Stimulated activated CD4-positive, alpha-beta T cell treated with anti-CD3 and anti-CD28 coated beads, Interleukin-1b, Interleukin-23, amount 100 ng/mL, for 1 hour (primary cell): ENCODE measurements at regions not wholly inside any gene's neighbourhood (a gene's known extent, or its start where the extent isn't known, plus 50 kb on each side); places are given as distances from the start of the nearest gene placed in this dataset.
"Not testable (repeated sequence)": the region's sequence is repeated elsewhere in the genome, so short reads cannot be mapped to it uniquely, and the experiment has no call there.

Experiments
- DNase-seq, 2 donors: peaks; one replicate each; pipeline ENCODE4 v3.0.0-alpha.2; 2020; ENCODE audit warnings: low read depth in 2 of 2

GRCh38 chr9:124177522-124177921 is 80.2 kb upstream of the NEK6 start:
- DNase-seq: not testable (repeated sequence)

- DNase-seq: no peak
These were observed 78.3 kb upstream of the NEK6 start for GRCh38 chr9:124179196-124180071.

GRCh38 chr9:124180557-124180956 is 77.2 kb upstream of the NEK6 start:
- DNase-seq: no peak

GRCh38 chr9:124182741-124183140 is 75.0 kb upstream of the NEK6 start:
- DNase-seq: no peak

- no peak for DNase-seq
These were observed 74.0 kb upstream of the NEK6 start for GRCh38 chr9:124183772-124184171.

- DNase-seq: no peak
These were observed 72.3 kb upstream of the NEK6 start for GRCh38 chr9:124185413-124185812.

- DNase-seq: no peak
These were observed 70.4 kb upstream of the NEK6 start for GRCh38 chr9:124187311-124187710.

- DNase-seq: no peak
These were observed 69.2 kb upstream of the NEK6 start for GRCh38 chr9:124188331-124189110.

- no peak for DNase-seq
These were observed 67.0 kb upstream of the NEK6 start for GRCh38 chr9:124190761-124191160.

GRCh38 chr9:124191691-124192395 is 65.9 kb upstream of the NEK6 start:
- DNase-seq: no peak

GRCh38 chr9:124196814-124197176 is 61.0 kb upstream of the NEK6 start:
- DNase-seq: no peak

- no peak for DNase-seq
These were observed 60.3 kb upstream of the NEK6 start for GRCh38 chr9:124197177-124198095.

GRCh38 chr9:124198331-124198730 is 59.4 kb upstream of the NEK6 start:
- no peak for DNase-seq

- DNase-seq: no peak
These were observed 58.8 kb upstream of the NEK6 start for GRCh38 chr9:124198948-124199347.

- DNase-seq: no peak
These were observed 58.3 kb upstream of the NEK6 start for GRCh38 chr9:124199474-124199873.

- DNase-seq: peak in 1 of 2 donors; percentile 59
These were observed 55.2 kb upstream of the NEK6 start for GRCh38 chr9:124202447-124202971.

- DNase-seq: no peak
These were observed 51.9 kb upstream of the NEK6 start for GRCh38 chr9:124205686-124206352.

GRCh38 chr9:124206391-124206790 is 51.4 kb upstream of the NEK6 start:
- no peak for DNase-seq
